Esophagus muscularis mucosa (tissue), 3 donors: ENCODE measurements at regions not wholly inside any gene's neighbourhood (a gene's known extent, or its start where the extent isn't known, plus 50 kb on each side); places are given as distances from the start of the nearest gene placed in this dataset.

ENCODE experiments used
- CTCF ChIP-seq, 3 experiments: fragments of 200-600 bp in 2 of 3; fragments of 450-650 bp in 1 of 3; sonication (generic) in 2 of 3; IDR thresholded peaks; one replicate each; pipeline ENCODE4 v1.5.1; 2017 to 2019; ENCODE audit warnings: antibody characterized with exemption in 3 of 3, mild to moderate bottlenecking in 2 of 3, moderate library complexity in 1 of 3
- POLR2AphosphoS5 ChIP-seq, 2 donors: sonication (generic); formaldehyde crosslinking; IDR thresholded peaks; one replicate each; pipeline ENCODE4 v1.6.1; 2017; ENCODE audit warnings: antibody characterized with exemption in 2 of 2

GRCh38 chr17:12546983-12547382, 118.7 kb upstream of the MYOCD start:
- no peak for TF ChIP-seq CTCF (IDR thresholded peaks at IDR 0.05)
- no peak for TF ChIP-seq POLR2AphosphoS5 (IDR thresholded peaks at IDR 0.05)
